ENCODE measurements at regions not wholly inside any gene's neighbourhood (a gene's known extent, or its start where the extent isn't known, plus 50 kb on each side); places are given as distances from the start of the nearest gene placed in this dataset.

DNA sequence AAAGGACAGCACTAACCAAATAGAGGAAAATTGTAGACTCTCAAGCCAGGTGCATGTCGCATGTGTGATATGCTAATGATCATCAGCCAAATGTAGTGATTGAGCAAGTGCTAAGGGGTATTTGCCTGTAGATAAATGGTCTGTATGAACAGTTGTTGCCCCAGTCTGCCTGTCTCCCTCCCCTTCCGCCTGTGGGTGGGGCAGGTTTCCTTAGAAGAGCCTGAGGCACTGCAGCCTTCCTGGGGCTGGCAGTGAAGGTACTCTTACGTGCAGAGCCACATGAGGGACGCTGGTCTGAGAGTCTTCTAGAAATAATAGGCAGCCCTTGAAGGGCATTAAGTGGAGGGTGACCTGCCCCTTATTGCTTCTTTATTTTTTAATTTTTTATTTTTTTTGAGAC, 152.1 kb downstream of the SNX10 start (continued):
- TF ChIP-seq KDM4A (IDR thresholded peaks at IDR 0.05; ENCODE audit: low read depth, low read length, severe bottlenecking) (no peak), TCF12 (IDR thresholded peaks at IDR 0.05; ENCODE audit: low read depth, low read length) (no peak)
